COLO668 (cell line): ENCODE measurements at regions not wholly inside any gene's neighbourhood (a gene's known extent, or its start where the extent isn't known, plus 50 kb on each side); places are given as distances from the start of the nearest gene placed in this dataset.
"Not testable (repeated sequence)": the region's sequence is repeated elsewhere in the genome, so short reads cannot be mapped to it uniquely, and the experiment has no call there.

Experiments
- DNase-seq: peaks from one replicate; lab custom pipeline; 2025; ENCODE audit not compliant: unreplicated experiment; lab: John Stamatoyannopoulos, UW

DNA sequence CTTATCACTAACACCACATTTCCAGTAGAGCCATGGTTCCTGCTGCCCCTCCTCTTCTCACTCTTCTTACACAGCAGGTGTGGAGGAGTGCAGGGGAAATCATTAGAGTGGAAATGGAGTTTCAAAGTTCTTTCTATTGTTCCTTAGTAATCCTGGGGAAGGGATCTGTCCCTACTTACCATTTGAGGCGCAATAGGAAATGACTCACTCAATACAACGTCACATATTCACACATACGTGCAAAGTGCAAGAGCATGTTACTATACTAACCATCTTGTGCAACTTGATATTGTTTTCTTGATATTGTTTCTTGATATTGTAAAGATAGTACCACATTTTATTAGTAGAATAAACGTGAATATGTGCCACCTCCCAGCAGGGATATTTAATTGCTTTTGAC is 1010.2 kb downstream of the DNAJB9 start:
- DNase-seq = no peak

DNA sequence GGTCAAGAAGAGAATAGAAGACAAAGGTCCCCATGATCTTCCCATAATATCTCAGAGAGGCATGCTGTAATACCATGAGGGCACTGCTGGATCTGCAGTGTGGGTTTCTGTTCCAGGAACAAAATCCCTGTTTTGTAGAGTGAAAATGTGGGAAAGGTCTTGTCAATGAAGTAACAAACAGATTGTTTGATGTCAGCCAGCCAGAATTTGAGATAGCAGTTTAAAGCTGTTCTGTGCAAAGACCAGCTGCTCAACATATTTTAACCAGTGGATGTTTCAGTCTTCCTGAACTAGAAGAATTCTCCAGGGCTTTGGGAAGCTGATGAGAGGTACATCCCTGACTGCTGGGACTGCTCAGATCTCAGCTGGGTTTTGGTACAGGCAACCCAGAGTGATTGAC is 1012.5 kb downstream of the DNAJB9 start:
- no peak for DNase-seq

DNA sequence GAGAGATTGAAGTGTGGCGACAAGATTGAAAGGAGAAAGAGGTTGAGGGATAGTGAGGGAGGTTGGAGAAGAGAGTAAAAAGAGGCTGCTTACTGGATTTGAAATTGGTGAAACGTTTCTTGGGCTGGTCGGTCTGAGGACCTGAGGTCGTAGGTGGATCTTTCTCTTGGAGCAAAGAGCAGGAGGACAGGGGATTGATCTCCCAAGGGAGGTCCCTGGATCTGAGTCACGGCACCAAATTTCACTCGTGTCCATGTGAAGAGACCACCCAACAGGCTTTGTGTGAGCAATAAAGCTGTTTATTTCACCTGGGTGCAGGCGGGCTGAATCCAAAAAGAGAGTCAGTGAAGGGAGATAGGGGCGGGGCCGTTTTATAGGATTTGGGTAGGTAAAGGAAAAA is 1027.3 kb downstream of the DNAJB9 start:
- not testable (repeated sequence) for DNase-seq

DNA sequence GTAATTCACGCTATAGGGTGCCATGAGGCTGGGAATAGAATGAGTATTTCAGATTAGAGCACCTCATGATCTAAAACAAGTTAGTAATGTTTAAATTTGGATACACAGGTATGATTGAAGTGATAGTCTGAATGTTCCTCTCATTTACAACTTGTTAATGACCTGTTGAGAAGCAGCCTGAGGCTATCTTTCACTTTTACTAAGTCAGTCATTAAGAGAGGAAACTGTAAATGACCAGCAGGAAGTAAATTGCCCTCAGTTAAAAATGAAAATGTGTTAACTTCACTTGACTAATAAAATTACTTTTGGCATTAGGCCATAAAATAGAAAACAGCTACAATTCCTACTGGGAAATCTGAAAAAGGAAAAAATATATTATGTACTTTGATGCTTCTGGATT is 1042.0 kb downstream of the DNAJB9 start:
- no peak for DNase-seq

DNA sequence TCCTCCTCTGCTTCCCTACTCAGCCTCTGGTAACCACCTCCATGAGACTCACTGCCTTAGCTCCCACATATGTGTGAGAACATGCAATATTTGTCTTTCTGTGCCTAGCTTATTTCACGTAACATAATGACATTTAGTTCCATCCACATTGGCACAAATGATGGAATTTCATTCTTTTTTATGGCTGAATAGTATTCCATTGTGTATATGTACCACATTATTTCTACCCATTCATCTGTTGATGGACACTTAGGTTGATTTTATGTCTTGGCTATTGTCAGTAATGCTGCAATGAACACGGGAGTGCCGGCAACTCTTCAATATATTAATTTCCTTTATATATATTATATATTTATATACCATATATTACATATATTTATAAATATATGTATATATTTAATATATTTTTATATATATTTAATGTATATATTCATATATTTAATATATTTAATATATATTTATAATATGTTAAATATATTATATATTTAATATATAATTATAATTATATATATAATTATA is 1046.9 kb downstream of the DNAJB9 start:
- DNase-seq = no peak

DNA sequence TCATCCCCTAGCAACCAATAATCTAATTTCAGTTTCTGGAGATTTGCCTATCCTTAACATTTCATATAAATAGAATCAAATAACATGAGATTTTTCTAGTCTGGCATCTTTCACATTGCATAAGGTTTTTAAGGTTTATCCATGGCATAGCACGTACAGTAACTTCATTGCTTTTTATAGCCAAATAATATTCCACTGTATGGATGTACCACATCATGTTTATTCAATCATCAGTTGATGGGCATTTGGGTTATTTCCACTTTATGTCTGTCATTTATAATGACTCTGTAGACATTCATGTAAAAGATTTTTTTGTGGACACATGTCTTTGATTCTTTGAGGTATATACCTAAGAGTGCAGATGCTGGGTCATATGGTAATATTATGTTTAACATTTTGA is 1052.6 kb downstream of the DNAJB9 start:
- DNase-seq = no peak

DNA sequence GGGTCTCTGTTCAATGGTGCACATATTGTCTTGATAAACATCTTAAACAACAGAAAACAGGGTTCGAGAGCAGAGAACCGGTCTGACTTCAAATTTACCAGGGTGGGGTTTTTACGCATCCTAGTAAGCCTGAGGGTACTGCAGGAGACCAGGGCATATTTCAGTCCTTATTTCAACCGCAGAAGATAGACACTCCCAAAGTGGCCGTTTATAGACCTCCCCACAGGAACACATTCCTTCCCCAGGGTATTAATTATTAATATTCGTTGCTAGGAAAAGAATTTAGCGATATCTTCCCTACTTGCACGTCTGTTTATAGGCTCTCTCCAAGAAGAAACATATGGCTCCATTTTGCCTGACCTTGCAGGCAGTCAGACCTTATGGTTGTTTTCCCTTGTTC is 1063.2 kb downstream of the DNAJB9 start:
- DNase-seq = not testable (repeated sequence)

DNA sequence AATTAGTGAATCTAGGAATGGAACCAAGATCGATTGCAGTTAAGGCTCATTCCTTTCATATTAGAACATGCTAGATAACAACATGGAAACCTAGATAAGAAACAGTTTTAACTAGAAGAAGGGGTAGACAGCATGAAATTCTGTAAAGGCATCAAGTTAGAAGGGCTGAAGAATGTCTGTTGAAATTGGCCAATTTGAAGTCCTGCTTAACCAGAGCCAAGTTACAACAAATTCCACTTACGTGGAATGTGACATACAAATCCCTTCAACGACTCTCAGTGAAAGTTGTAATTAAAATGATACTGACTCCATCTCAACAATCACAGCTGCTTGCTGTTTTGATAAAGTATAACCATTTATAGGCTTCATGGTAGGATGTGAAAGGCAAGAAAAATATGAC is 1065.7 kb downstream of the DNAJB9 start:
- DNase-seq = no peak

DNA sequence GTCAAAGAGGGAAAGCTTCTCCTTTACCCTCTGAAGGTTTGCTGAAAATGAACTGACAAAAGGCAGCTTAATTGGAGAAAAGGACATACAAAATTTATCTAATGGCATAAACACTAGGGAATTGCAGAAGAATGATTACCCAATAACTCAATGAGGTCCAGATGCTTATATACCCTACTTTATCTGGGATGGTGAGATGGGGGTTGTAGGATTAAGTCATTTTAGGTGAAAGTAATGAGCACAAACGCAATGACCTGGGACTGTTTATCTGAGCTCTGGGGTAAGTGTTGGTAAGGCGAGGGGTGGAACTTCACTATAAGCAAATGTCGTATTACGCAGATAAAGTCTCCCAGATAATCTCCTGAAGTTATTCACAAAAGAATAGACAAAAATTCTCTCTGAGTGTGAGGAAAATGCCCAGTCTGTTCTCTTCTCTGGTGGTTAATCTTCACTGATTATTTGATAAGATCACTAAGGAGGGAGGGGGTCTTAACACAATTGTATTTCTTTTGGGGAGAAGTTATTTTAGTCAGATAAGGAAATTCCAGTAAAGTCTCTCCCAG is 1067.8 kb downstream of the DNAJB9 start:
- no peak for DNase-seq

DNA sequence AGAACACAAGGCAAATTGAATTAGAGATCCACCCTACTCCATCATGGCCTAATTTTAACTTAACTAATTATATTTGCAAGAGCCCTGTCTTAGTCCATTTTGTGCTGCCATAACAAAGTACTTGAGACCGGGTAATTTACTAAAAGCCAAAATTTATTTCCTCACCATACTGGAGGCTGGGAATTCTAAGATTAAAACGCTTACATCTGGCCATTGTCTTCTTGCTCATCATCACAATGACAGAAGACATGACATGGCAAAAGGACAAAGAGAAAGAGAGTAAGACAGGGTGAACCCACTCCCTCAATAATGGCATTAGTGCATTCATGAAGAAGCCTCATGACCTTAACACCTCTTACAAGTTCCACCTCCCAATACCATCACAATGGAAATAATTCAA is 1068.6 kb downstream of the DNAJB9 start:
- DNase-seq = no peak

DNA sequence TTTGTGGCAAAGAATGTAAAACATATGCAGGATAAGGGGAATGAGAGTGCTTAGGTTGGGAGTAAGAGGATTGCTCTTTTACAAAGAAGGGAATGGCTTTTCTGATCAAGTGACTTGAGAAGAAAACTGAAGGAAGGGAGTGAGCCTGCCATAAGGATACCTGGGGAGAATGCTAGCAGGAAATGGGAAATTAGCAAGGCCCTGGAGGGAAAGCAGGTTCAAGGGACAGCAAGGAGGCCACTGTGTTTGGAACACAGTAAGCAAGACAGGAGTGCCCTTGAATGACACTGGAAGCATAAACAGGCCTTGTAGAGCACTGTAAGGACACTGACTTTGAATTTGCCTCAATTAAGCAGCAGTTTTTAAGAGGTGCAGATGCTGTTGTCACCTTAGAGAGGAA is 1069.9 kb downstream of the DNAJB9 start:
- DNase-seq = no peak

DNA sequence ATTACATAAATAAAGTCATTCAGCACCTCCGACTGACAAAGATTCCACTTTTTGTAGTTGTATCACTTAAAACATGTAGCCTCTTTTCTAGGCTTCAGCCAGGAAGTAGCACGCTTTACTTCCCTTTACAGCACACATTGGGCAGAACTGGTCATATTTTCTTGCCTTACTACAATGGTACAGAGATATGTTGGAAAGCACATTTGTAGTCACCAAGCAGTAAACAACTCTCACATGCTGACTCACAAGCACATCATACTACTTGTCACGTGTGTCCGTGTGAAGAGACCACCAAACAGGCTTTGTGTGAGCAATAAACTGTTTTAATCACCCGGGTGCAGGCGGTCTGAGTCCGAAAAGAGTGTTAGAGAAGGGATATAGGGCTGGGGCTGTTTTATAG is 1071.8 kb downstream of the DNAJB9 start:
- no peak for DNase-seq

DNA sequence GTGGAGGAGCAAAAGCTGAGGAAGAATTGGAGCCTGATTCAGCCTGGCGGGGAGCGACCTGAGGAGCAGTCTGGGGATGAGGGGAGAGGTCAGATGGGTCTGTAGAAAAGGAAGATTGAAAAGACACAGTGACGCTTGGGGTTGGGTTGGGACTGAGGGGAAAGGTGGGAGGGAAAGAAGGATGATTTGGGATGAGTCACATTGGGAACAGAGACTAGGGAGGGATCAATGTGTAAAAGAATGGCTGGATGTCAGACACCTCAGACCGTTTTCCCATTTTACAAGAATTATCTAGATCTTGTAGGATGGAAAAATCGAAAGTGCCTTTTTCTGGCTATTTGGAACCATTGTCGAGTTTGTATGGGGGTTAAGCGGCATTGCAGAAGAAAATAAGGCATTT is 1076.5 kb downstream of the DNAJB9 start:
- no peak for DNase-seq

DNA sequence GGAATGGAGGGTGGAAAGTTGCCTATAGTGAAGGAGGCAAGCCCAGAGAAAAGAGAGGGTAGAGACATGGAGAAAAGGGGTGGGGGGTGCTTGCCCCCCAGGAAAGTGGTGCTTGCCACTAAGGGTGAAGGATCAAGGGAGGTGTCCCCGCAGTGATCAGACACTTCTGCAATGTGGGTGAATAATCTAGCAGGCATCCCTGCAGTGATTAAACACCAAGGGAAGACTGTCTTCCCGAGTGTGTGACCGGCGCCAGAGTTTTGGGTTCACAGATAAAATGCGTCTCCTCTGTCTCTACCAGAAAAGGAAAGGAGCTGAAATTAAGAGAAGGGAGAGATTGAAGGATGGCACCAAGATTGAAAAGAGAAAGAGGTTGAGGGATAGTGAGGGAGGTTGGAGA is 1076.9 kb downstream of the DNAJB9 start:
- DNase-seq = not testable (repeated sequence)

DNA sequence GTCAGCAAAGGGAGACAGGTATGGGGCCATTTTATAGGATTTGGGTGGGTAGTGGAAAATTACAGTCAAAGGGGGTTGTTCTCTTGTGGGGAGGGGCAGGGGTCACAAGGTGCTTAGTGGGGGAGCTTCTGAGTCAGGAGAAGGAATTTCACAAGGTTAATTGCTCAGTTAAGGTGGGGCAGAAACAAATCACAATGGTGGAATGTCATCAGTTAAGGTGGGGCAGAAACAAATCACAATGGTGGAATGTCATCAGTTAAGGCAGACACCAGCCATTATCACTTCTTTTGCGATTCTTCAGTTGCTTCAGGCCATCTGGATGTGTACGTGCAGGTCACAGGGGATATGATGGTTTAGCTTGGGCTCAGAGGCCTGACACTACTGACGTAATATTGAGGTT is 1077.6 kb downstream of the DNAJB9 start:
- DNase-seq = not testable (repeated sequence)

DNA sequence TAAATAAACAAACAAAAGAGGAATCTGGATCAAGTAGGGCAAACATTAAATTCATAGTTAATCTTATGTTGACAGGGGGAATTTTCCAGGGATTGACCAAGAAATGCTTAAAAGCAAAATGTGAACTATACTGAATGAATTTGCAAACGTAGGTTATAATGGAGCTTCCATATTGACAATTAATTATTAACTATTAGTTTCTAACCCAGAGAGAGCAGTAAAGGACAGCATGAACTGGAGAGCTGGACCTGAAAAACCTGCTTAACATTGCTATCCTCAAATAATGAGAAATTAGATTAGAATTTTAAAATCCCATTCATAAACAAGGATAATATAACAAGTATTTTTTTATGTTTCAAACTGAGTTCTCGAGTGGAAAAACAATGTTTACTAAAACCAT is 1089.6 kb downstream of the DNAJB9 start:
- DNase-seq = no peak

DNA sequence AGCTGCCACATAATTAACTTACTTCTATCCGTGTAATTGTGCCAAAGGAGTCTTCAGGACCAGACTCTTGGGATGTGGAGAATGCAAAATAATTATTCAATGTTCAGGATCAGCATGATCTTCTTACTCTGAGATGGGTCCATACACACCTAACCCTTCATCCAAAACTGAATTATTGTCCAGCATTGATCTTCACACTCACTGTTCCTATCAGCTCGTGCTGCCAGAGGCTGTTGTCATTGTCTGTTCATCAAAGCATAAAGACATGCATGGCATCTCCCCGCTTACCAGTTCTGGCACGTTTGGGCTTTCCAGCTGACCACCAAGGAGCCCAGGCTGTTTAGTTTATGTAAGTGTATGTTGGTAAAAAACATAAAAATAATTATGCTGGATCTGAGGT is 1090.7 kb downstream of the DNAJB9 start:
- DNase-seq = no peak

DNA sequence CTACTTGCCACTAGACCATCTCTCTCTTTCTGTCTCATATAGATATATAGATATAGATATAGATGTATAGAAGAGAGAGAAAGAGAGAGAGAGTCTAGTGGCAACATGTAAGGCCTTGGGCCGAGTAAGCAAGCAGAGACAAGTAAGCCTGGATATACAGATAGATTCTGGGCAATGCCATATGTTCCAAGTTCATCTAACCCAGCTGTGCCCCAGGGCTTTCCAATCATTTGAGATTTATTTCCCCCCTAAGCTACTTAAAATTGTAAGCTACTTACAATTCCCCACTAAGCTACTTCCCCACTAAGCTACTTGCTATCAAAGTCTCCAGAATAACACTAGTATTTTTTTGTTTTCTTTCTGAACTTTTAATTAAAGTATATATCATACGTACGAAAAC is 1094.1 kb downstream of the DNAJB9 start:
- no peak for DNase-seq

DNA sequence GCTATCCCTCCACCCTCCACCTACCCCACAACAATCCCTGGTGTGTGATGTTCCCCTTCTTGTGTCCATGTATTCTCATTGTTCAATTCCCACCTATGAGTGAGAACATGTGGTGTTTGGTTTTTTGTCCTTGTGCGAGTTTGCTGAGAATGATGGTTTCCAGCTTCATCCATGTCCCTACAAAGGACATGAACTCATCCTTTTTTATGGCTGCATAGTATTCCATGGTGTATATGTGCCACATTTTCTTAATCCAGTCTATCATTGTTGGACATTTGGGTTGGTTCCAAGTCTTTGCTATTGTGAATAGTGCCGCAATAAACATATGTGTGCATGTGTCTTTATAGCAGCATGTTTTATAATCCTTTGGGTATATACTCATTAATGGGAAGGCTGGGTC is 1117.6 kb downstream of the DNAJB9 start:
- not testable (repeated sequence) for DNase-seq

DNA sequence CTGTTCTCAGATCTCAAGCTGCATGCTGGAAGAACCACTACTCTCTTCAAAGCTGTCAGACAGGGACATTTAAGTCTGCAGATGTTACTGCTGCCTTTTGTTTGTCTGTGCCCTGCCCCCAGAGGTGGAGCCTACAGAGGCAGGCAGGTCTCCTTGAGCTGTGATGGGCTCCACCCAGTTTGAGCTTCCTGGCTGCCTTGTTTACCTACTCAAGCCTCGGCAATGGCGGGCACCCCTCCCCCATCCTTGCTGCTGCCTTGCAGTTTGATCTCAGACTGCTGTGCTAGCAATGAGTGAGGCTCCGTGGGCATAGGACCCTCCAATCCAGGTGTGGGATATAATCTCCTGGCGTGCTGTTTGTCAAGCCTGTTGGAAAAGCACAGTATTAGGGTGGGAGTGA is 1122.9 kb downstream of the DNAJB9 start:
- DNase-seq = not testable (repeated sequence)

DNA sequence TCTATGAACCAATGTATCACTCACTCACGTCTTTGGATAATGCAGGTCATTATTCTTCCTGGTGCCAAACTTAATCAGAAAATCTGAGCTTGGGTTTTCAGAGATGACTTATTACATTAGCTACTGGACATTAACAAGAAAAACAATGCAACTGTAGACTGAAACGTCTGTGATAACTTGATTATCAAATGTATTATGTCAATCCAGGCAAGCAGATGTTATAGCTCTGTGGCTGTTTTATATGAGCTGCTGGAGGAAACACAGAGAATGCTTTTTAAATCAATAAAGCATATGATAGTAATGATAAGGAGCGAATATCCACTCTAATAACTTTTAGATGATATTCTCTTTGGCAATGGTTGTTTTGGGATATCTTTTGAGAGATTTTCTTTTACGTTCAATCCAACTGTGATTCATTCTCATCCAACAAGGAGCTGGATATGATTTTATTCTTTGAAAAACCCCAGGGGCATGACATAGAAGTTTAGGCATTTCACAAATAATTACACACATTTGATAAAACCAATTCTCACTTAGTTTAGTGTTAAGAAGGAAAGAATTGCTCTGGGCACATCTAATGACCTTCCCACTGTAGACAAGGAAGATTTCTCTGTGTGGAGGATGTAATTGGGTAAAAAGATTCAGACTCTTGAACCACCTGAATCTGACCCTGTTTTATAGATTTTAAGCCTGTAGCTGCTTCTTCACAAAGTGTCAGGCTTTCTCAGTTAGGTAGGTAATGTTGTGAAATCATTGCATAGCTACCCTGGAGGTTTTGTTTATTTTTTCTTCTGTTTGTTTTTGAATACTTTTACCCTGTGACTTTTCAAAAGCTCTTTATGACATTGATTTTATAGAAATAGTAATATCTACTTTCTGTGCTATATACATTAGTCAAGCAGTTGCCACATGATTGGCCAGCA is 1124.7 kb downstream of the DNAJB9 start:
- no peak for DNase-seq

DNA sequence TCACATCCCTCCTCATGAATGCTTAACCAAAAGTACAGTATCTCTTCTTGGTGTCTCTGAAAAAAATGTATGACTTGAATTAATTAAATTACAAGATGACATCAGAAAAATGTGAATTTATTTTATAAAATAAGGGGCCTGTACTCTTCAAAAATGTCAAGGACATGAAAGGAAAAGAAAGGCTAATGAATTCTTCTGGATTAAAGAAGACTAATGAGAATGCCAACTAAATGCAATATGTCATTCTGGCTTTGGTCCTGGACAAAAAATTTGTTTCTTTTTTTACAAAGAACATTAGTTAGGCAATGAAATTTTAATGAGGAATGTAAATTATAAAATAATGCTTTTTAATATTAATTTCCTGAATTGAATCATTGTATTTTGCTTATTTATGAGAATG is 1125.7 kb downstream of the DNAJB9 start:
- DNase-seq = no peak
